ENCODE measurements at regions not wholly inside any gene's neighbourhood (a gene's known extent, or its start where the extent isn't known, plus 50 kb on each side); places are given as distances from the start of the nearest gene placed in this dataset.

- Histone ChIP-seq H3K27me3 (no peaks in the 10 kb centered on the region), H3K36me3 (no peaks in the 10 kb centered on the region), H3K27ac (no peak overlapping the region), H3K4me1 (no peaks in the 10 kb centered on the region), H3K4me3 (no peak overlapping the region), H3K9me3 (no peaks in the 10 kb centered on the region)
- ATAC-seq: no peak
- intact Hi-C loops (cut with DNase I): no loop called here
- TF ChIP-seq CTCF (IDR thresholded peaks at IDR 0.05): no peak
- DNase-seq: no peak
Observed at GRCh38 chr3:165393461-165393860, 197.3 kb upstream of the SLITRK3 start.

GRCh38 chr3:165390166-165390565 lies 194.0 kb upstream of the SLITRK3 start:
- no peak for ATAC-seq
- no peak overlapping the region for H3K27ac ChIP-seq
- no peaks in the 10 kb centered on the region for H3K9me3 ChIP-seq
- H3K27me3 ChIP-seq: no peaks in the 10 kb centered on the region
- no peaks in the 10 kb centered on the region for H3K36me3 ChIP-seq
- intact Hi-C loops (cut with DNase I): no loop called here
- DNase-seq: no peak
- no peak overlapping the region for H3K4me3 ChIP-seq
- no peaks in the 10 kb centered on the region for H3K4me1 ChIP-seq
- TF ChIP-seq CTCF (IDR thresholded peaks at IDR 0.05): no peak

GRCh38 chr3:165389653-165390052 lies 193.5 kb upstream of the SLITRK3 start:
- H3K27ac ChIP-seq: no peak overlapping the region
- no peaks in the 10 kb centered on the region for H3K9me3 ChIP-seq
- intact Hi-C loops (cut with DNase I): no loop called here
- no peak overlapping the region for H3K4me3 ChIP-seq
- no peaks in the 10 kb centered on the region for H3K27me3 ChIP-seq
- H3K36me3 ChIP-seq: no peaks in the 10 kb centered on the region
- no peak for ATAC-seq
- no peak for DNase-seq
- no peaks in the 10 kb centered on the region for H3K4me1 ChIP-seq
- TF ChIP-seq CTCF (IDR thresholded peaks at IDR 0.05): no peak

GRCh38 chr3:165389064-165389463 lies 192.9 kb upstream of the SLITRK3 start:
- no peak for TF ChIP-seq CTCF (IDR thresholded peaks at IDR 0.05)
- Histone ChIP-seq H3K36me3 (no peaks in the 10 kb centered on the region), H3K9me3 (no peaks in the 10 kb centered on the region), H3K27me3 (no peaks in the 10 kb centered on the region), H3K4me3 (no peak overlapping the region), H3K4me1 (no peaks in the 10 kb centered on the region), H3K27ac (no peak overlapping the region)
- intact Hi-C loops (cut with DNase I): no loop called here
- DNase-seq: no peak
- ATAC-seq: no peak

- intact Hi-C loops (cut with DNase I): no loop called here
- ATAC-seq: no peak
Observed at GRCh38 chr3:165383381-165383780, 187.2 kb upstream of the SLITRK3 start.

More at GRCh38 chr3:165383381-165383780, 187.2 kb upstream of the SLITRK3 start:
- TF ChIP-seq CTCF (IDR thresholded peaks at IDR 0.05): no peak
- no peaks in the 10 kb centered on the region for H3K4me1 ChIP-seq
- no peaks in the 10 kb centered on the region for H3K9me3 ChIP-seq
- H3K36me3 ChIP-seq: no peaks in the 10 kb centered on the region
- H3K27me3 ChIP-seq: no peaks in the 10 kb centered on the region
- H3K4me3 ChIP-seq: no peak overlapping the region
- H3K27ac ChIP-seq: no peak overlapping the region
- DNase-seq: no peak

Measured in upper lobe of right lung (tissue), 1 donor.